Spleen (tissue), 11 donors: ENCODE measurements at regions not wholly inside any gene's neighbourhood (a gene's known extent, or its start where the extent isn't known, plus 50 kb on each side); places are given as distances from the start of the nearest gene placed in this dataset.

ENCODE experiments used
- DNase-seq: peaks from one replicate; pipeline ENCODE4 v3.0.0-alpha.2; 2020
- H3K27ac ChIP-seq, 8 donors: fragments of 200-600 bp; sonication (generic) in 7 of 8; 1 replicate in 4 of 8; 2 replicates in 4 of 8; pipeline versions ENCODE4 v1.5.0 to v1.8.0; 2016 to 2021; ENCODE audit warnings: inconsistent platforms in 4 of 8, mild to moderate bottlenecking in 4 of 8, moderate library complexity in 1 of 8
- H3K27me3 ChIP-seq, 7 donors: fragments of 200-600 bp; sonication (generic) in 6 of 7; replicated peaks in 1 of 7; 1 replicate in 4 of 7; 2 replicates in 3 of 7; pipeline versions ENCODE4 v1.5.0 to v1.8.0; 2016 to 2021; ENCODE audit warnings: inconsistent platforms in 3 of 7, mild to moderate bottlenecking in 1 of 7
- H3K36me3 ChIP-seq, 6 donors: fragments of 200-600 bp; sonication (generic) in 5 of 6; 1 replicate in 4 of 6; 2 replicates in 2 of 6; pipeline versions ENCODE4 v1.5.0 to v1.8.0; 2016 to 2021; ENCODE audit warnings: inconsistent platforms in 2 of 6
- H3K4me1 ChIP-seq, 6 donors: fragments of 200-600 bp; sonication (generic) in 5 of 6; 1 replicate in 3 of 6; 2 replicates in 3 of 6; pipeline versions ENCODE4 v1.5.0 to v1.8.0; 2016 to 2021; ENCODE audit warnings: inconsistent platforms in 3 of 6
- H3K4me3 ChIP-seq, 8 donors: fragments of 200-600 bp; sonication (generic) in 7 of 8; 1 replicate in 4 of 8; 2 replicates in 4 of 8; pipeline versions ENCODE4 v1.5.0 to v1.8.0; 2016 to 2021; ENCODE audit warnings: inconsistent platforms in 4 of 8, mild to moderate bottlenecking in 4 of 8, moderate library complexity in 2 of 8
- H3K9me3 ChIP-seq, 8 donors: fragments of 200-600 bp; sonication (generic) in 7 of 8; 1 replicate in 4 of 8; 2 replicates in 4 of 8; pipeline versions ENCODE4 v1.5.0 to v1.8.0; 2016 to 2021; ENCODE audit warnings: inconsistent platforms in 4 of 8
- POLR2A ChIP-seq, 3 donors: fragments of 450-650 bp; IDR thresholded peaks; one replicate each; pipeline ENCODE4 v1.5.1; 2017; ENCODE audit warnings: antibody characterized with exemption in 3 of 3, mild to moderate bottlenecking in 1 of 3
- POLR2AphosphoS5 ChIP-seq, 3 donors: sonication (generic); formaldehyde crosslinking; IDR thresholded peaks; one replicate each; pipeline ENCODE4 v1.5.1; 2017; ENCODE audit warnings: antibody characterized with exemption in 3 of 3
- WGBS, 5 donors: extraction: QIAGEN DNeasy Blood & Tissue Kit in 3 of 5; methylation state at CpG; one replicate each; pipeline versions ENCODE4 v1.1.5 to v1.1.7; 2013 to 2018; 5-methylcytosine and 5-hydroxymethylcytosine counted together
- intact Hi-C: fragments of 100-400 bp; cut with DNase I; formaldehyde crosslinking; loops from one replicate; pipeline ENCODE4 v1.15.0; 2023; ENCODE audit warnings: low total_unique reads
- TF ChIP-seq, protein P1 (sequence below), 11 experiments: fragments of 200-600 bp in 7 of 11; fragments of 450-650 bp in 4 of 11; sonication (generic) in 4 of 11; IDR thresholded peaks in 8 of 11; conservative IDR thresholded peaks in 3 of 11; 1 replicate in 7 of 11; 2 replicates in 4 of 11; pipeline versions ENCODE4 v1.4.0 to v1.8.0; 2016 to 2021; ENCODE audit warnings: antibody characterized with exemption in 11 of 11, inconsistent platforms in 4 of 11, mild to moderate bottlenecking in 1 of 11
- donor health status: healthy with polysubstance abuse.
- donor health status: DM: no; HTN: no; CAD: no; lungs with moderate emphysema.
- donor health status: DM: no; HTN: no; CAD: no.
- donor health status: Bipolar disorder and iron deficiency.
- donor health status: healthy.
- donor health status: DM: no; HTN: no; CAD: no.
- donor health status: DM: yes; HTN: yes; CAD: no.

DNA sequence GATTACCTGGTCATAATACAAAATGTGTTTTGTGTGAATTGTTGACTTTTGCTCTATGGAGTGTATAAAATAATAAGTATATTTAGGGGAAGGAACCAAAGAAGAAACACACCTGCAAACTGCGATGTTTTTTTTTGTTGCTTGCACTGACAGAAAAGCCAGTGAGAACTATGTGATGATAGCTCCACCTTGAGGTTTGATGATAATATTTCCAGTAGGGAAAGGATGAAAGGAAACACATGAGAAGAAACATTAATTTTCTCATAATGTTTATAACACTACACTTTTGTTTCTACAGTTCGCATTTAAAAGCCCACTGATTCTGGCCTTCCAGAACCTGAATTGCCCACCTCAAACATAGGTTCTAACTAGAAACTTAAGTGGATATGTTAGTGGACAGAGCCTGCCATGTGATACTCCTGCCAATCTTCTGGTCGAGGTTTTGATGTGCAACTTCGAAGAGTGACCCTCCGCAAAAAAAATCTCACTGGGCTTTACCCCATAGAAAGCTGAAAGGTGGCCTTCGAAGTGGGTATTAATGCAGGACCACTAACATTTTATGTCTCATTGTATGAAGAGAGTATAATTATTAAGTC, 476.4 kb upstream of the SPHKAP start:
- Histone ChIP-seq H3K4me3 (no peak overlapping the region), H3K27me3 (no peaks in the 10 kb centered on the region), H3K27ac (no peak overlapping the region), H3K9me3 (no peaks in the 10 kb centered on the region), H3K36me3 (no peaks in the 10 kb centered on the region), H3K4me1 (no peaks in the 10 kb centered on the region)
- intact Hi-C loops = loop anchor here (5.0 to 10.0 kb wide), 2 partner anchors 606 to 763 kb away; no protein-coding TSS in a partner anchor
- TF ChIP-seq, protein P1, sequence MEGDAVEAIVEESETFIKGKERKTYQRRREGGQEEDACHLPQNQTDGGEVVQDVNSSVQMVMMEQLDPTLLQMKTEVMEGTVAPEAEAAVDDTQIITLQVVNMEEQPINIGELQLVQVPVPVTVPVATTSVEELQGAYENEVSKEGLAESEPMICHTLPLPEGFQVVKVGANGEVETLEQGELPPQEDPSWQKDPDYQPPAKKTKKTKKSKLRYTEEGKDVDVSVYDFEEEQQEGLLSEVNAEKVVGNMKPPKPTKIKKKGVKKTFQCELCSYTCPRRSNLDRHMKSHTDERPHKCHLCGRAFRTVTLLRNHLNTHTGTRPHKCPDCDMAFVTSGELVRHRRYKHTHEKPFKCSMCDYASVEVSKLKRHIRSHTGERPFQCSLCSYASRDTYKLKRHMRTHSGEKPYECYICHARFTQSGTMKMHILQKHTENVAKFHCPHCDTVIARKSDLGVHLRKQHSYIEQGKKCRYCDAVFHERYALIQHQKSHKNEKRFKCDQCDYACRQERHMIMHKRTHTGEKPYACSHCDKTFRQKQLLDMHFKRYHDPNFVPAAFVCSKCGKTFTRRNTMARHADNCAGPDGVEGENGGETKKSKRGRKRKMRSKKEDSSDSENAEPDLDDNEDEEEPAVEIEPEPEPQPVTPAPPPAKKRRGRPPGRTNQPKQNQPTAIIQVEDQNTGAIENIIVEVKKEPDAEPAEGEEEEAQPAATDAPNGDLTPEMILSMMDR (IDR thresholded peaks at IDR 0.05 in 8 of 11, conservative IDR thresholded peaks at IDR 0.05 in 3 of 11) = peak in 6 of 11 experiments; percentile 14 to 37 (median 22)
- no peak for TF ChIP-seq POLR2AphosphoS5 (IDR thresholded peaks at IDR 0.05)
- 51 to 65% (median 60%) methylated on average over 6 of the region's 6 CpGs for WGBS, 5 donors
- DNase-seq = no peak

DNA sequence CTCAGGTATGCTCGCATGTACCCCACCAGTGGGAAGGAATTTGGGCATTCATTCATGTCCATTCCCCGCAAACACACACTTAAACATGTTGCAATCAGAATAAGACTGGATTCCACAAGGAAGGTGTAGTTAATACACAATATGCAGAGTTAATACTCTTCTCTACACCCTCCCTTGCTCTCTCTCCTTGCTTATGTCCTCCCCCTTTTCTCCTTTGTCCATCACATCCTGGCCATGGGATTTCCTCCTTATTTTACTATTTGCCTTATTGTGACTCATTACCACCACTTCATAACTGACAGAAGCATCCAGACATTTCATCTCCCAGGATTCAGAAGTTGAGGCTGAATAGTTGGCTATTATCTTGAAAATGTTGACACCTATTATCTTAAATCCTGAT, 473.8 kb upstream of the SPHKAP start:
- no peaks in the 10 kb centered on the region for H3K4me1 ChIP-seq
- no peaks in the 10 kb centered on the region for H3K36me3 ChIP-seq
- H3K27ac ChIP-seq = no peak overlapping the region
- DNase-seq = no peak
- H3K4me3 ChIP-seq = no peak overlapping the region
- 70 to 87% (median 81%) methylated on average over 2 of the region's 2 CpGs for WGBS, 5 donors
- peaks cover 0 to 3% (median 0%) of the 10 kb centered on the region in 8 donors for H3K9me3 ChIP-seq
- intact Hi-C loops = loop anchor here (5.0 to 10.0 kb wide), 2 partner anchors 603 to 761 kb away; no protein-coding TSS in a partner anchor
- no peaks in the 10 kb centered on the region for H3K27me3 ChIP-seq
- TF ChIP-seq, protein P1 (IDR thresholded peaks at IDR 0.05 in 8 of 11, conservative IDR thresholded peaks at IDR 0.05 in 3 of 11) = no peak
- TF ChIP-seq POLR2A (IDR thresholded peaks at IDR 0.05) (no peak), POLR2AphosphoS5 (IDR thresholded peaks at IDR 0.05) (no peak)

DNA sequence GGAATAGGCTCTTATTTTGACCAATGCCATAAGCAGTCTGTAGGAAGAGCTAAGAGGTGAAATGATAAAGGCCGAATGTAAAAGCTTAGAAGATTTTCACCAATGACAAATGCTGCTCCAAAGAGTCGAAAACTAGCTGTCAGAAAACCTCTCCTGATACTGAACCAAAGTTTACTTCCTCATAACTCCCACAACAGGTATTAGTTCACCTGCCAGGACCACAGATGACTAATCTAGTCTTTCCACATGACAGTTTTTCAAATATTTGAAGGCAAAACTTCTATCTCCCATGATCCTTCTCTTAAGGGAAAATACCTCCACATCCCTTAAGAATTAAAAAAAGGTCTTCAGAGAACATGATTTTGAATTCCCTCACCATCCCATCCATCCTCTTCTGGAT, 473.2 kb upstream of the SPHKAP start:
- TF ChIP-seq, protein P1 (IDR thresholded peaks at IDR 0.05 in 8 of 11, conservative IDR thresholded peaks at IDR 0.05 in 3 of 11) = no peak
- TF ChIP-seq POLR2A (IDR thresholded peaks at IDR 0.05) (no peak), POLR2AphosphoS5 (IDR thresholded peaks at IDR 0.05) (no peak)
- Histone ChIP-seq H3K36me3 (no peaks in the 10 kb centered on the region), H3K4me1 (no peaks in the 10 kb centered on the region), H3K27me3 (no peaks in the 10 kb centered on the region), H3K27ac (no peak overlapping the region), H3K4me3 (no peak overlapping the region), H3K9me3 (peaks cover 0 to 3% (median 0%) of the 10 kb centered on the region in 8 donors)
- no peak for DNase-seq
- intact Hi-C loops = loop anchor here (5.0 to 10.0 kb wide), 2 partner anchors 602 to 760 kb away; no protein-coding TSS in a partner anchor
- WGBS, 5 donors = 72 to 84% (median 80%) methylated on average over 2 of the region's 2 CpGs

DNA sequence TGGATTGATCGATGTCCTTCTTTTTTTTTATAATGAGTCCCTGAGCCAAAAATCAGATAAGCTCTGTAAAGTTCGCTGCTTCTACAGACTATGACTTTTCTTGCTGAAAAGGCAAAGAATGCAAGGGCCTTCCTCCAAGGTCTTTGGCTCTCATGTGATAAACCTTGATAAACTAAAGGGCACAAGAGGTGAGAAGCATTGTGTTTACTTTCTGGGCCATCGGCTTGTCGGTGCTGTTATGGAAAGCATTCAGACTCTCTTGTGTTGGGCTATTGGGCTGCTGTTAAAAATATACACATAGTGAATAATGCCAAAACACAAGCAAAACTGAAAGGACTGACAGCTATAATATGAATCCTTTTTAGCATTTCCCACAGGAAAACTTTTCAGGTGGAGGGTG, 472.4 kb upstream of the SPHKAP start:
- Histone ChIP-seq H3K27ac (no peak overlapping the region), H3K27me3 (no peaks in the 10 kb centered on the region), H3K9me3 (peaks cover 0 to 3% (median 0%) of the 10 kb centered on the region in 8 donors), H3K4me3 (no peak overlapping the region), H3K36me3 (no peaks in the 10 kb centered on the region), H3K4me1 (no peaks in the 10 kb centered on the region)
- intact Hi-C loops = loop anchor here (10.0 kb wide), 1 partner anchor 759 kb away; no protein-coding TSS in a partner anchor
- TF ChIP-seq, protein P1 (IDR thresholded peaks at IDR 0.05 in 8 of 11, conservative IDR thresholded peaks at IDR 0.05 in 3 of 11) = no peak
- TF ChIP-seq POLR2AphosphoS5 (IDR thresholded peaks at IDR 0.05) (no peak), POLR2A (IDR thresholded peaks at IDR 0.05) (no peak)
- DNase-seq = no peak
- 69 to 80% (median 75%) methylated on average over 4 of the region's 4 CpGs for WGBS, 5 donors
